HG03571 (cell line): ENCODE measurements at regions not wholly inside any gene's neighbourhood (a gene's known extent, or its start where the extent isn't known, plus 50 kb on each side); places are given as distances from the start of the nearest gene placed in this dataset.

Source experiments
- ATAC-seq: cut with Tn5 transposase; IDR thresholded peaks from one replicate; pipeline ENCODE4 v1.9.1; 2021; ENCODE audit not compliant: unreplicated experiment

DNA sequence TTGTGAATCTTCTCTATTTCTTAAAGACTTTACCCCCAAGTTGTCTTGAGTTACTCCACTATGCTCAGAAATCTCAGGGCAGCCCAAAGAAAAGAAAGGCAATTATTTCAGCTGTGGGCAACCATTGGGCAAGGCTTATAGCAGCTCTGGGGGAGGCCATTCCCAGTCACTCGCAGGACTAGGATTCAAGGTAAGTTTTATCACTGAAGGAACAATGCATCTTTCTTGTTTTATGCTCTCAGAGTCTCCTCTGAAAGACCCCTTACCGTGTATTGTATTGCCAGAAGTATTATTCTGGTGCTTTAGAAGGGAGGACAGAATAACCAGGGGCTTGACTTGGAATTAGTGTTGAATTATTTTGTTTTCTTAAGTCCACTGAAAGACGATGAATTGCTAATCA, 586.3 kb upstream of the MAP3K7 start:
- no peak for ATAC-seq

DNA sequence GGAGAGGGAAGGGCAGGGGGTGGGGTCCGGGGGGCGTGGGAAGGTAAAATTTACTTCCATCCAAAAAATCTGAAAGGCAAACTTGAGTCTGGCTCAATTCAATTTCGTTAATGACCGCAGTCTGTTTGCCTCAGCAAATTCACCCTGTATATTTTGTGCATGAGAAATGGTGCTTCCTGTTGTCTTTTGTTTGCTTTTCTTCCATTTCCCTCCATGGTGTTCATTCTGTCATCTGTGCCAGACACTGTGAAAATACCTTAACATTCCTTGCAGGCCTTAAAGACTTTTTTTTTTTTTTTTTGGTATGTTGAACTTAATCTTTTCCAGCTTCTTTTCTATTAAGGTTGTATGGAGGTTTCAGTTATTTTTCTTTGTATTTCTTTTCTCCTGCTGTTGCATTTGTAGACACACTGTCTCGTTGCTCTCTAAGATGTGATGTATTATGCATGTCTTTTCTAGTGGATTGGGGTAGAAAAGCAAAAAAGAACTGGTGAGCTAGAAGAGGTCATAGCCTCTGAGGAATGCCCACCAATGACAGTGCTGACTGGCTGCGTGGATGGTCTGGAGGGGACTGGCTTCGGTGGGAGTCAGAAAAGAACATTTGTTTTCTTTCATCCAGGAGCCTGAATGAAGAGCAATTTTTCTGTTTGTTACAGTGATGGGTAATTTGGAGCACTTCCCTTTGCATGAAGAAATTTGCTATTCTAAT, 585.0 kb upstream of the MAP3K7 start:
- ATAC-seq: no peak

DNA sequence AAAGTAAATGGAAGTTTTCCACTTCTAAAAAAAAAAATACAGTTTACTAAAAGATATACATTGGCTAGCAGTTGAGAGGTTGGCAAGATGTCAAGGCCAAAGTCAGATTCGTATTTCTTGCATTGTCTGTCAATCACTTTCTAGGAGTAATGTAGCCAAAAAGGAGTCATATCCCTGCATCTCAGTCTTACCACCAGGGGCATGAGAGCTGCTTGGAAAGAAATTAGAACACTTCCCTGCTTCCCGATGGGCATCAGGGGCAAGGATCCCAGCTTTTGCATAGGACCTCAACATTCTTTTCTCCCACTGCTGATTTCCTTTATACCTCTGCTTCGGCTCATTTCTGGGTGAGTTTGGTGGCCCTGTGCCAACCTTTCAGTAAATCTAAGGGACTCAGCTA, 581.0 kb upstream of the MAP3K7 start:
- ATAC-seq: no peak

DNA sequence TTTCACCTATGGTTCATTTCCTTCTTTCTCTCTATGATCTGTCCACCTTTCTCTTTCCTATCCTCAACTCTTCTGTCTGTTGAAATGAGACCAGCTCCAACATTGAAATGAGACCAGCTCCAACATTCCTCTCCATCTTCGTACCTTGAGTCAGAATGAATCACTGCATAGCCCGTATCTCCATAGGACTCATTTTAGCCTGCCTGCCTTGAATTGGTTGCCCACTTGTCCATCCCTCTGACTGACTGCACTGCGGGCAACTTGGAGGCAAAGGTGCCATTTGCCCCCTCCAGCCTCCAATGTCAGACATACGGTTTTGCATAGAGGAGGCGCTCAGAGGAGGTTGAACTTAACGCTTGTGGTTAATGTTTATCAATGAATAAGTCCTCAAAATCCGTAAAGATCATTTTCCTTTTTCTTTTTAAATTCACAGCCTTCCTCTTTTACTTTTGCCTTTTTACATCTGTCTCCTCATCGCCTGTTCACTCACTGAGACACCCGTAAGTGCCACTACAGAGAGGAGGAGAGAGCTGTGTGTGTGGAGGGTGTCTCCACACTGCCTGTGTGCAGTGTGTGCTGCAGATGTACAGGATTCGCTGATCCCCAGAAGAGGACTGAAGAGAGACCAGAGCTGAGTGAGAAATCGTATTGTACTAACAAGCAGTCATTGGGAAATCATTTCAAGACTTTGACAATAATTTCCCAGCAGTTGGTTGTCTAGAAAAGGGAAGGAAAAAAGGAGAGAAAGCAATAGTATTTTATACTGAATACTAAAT, 579.6 kb upstream of the MAP3K7 start:
- no peak for ATAC-seq

DNA sequence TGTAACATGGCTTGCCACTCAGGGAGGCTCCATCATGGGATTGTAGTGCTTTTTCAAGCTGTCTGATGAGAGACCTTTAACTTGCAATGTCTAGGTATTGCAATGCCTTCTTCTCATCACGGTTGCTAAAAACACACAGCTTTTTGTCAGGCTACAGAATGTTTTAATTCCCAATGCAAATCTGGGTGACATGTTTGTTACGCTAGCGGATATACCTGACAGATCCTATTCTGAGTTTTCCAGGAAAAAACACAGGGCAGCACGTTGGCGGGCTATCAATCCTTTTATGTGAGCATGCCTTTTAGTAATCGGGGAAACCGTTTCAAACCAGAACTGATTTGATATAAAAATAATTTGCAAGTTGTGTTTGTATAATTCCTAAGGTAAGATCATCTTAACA, 577.2 kb upstream of the MAP3K7 start:
- ATAC-seq: no peak

DNA sequence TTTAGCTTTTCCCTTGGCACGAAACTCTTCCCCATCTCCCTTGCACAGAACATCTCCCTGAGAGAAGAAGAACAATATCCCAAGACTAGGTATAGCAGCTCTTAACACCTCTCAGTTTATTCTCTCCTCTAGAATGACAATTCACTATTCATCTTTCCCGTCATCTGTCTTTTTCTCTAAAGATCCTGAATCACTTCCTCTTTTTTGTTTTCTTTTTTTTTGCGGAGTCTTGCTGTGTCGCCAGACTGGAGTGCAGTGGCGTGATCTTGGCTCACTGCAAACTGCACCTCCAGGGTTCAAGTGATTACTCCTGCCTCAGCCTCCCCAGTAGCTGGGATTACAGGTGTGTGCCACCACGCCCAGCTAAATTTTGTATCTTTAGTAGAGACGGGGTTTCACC, 574.4 kb upstream of the MAP3K7 start:
- ATAC-seq: no peak

DNA sequence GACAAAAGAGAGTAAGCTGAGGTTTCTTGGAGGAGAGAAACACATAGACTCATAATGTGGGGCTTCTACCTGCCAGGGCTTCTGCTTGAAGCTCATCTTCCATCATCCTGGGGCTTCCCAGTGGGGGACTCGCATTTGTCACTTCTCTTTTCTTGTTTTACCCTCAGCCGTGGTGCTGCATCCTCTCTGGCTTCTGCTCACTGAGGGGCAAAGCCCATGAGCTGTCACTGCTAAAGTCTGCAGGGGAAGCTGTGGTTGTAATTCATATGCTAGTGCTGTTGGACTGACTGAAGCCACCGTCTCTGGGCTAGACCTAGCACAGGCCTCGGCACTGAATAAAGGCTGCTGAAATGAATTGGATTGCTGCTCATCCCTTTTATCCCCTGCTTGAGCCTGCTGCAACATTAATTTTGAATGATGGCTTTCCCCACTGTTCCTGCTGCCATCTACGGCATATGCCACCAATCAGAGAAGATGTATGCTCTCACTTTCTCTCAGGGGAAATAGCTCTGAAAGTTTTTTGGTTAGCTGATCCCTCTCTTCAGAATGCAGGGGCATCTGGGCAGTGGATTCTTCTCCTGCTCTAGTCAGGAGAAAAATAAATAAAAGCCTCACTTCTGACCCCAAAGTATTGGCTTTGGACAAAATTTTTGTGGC, 568.4 kb upstream of the MAP3K7 start:
- no peak for ATAC-seq

DNA sequence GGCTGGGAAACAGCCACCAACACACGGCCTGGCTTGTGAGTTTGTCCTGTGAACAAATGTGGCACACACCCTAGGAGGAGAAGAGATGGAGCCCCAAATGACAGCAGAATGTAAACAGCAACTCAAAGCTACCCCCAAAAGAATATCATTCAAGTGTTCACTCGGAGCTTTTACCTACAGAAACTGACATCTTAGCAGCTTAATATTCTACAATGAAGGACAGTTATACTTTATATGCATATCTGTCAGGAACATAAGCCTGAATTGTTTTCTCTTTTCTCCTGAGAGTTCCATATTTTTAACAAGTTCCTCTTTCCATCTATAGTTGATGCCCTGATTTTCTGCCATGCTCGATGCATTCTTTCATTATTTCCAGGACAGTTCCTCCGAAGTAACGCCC, 566.0 kb upstream of the MAP3K7 start:
- no peak for ATAC-seq

DNA sequence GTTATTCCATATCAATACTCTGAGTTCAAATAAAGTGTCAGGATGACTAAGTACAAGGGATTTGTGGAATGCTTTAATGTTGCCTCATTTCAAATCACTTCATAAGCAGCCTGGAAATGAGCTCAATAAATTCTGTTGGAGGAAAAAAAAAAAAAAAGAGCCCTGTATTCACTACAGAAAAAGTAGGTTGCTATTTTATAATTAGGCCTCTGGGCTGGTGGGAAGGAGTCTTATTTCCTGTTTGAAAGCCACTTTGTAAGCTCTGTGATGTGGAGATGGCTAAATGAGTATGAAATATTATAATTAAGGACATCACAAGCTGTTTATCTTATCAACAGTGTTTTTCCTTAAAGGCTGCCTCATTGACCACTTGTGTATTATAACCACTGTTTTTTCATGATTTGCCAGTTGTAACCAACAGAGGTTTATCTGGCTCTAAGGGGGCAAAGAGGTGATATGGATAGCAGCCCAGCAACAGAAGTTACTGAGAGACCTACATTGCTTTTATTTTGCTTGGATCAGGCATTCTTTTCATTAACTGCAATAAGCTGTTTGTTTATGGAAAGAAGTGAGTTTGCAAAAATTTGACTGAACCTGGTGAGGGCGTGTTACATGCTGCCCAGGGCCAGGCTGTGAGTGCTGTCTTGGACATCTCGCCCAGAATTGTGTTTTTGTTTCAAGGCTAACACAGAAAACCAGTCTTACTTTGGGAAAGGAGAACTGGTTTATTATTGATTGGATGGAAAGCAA, 563.3 kb upstream of the MAP3K7 start:
- no peak for ATAC-seq

DNA sequence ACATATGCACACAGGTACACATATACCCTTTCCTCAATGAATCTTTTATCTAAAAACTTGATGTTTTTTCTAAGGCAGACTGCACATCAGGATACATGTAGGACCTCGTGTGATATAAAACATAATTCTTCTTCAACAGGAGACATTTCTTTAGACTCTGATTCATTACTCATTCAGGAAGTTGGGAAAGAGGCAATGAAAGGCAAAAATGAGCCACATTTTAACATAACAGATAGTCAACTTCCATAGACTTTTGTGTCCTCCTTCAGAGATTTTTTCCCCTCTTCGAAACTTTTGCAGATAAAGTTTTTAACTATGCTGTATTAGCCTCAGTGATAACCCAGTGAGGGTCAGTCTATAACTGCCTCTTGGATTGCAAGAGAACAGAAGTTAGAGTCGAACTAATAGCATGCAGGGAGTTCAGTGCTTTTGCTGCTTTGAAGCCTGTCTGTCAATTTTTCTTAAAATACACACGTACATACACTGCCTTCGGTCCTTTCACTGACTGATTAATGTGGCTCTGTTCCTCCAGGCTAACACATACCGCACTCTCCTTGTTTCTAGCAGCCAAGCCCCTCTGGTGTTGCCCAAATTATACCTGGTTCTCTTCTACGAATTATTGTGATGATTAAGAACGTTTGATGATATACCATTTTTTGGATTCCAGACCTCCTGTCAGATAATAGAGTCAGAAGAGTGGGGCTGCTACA, 562.5 kb upstream of the MAP3K7 start:
- ATAC-seq: no peak

DNA sequence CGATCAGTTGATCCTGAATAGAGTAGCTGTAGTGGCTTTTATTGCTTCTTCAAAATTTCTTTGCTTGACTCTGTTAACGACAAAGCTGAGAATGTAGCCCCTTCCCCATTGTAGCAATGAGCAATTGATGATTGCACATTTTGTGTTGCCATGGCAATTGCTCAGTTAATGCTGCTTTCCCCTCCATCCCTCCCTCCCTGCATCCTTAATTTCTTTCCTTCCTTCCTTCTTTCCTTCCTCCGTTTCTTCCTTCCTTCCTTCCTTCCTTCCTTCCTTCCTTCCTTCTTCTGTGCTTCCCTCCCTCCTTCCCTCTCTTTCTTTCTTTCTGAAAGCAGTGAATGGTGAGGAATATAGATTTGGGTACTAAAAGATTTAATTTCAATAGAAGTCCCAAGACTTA, 557.3 kb upstream of the MAP3K7 start:
- ATAC-seq: no peak

DNA sequence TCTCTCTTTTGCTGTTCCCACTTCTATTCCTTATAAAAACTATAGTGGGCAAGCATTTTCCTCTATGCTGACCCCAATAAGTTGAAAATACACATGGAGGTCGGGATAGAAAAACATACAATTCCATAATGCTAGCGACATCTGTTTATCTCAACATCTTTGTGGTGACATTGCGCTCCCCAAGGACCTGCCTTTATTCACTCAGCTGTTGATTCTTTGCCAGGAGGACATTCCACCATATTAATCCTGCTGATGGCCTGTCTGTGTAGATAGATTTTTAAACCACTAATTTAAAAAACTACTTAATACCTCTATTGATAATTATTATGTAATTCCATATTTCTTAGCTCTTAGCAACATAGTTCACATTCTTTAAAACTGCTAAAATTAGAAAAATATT, 555.3 kb upstream of the MAP3K7 start:
- no peak for ATAC-seq

DNA sequence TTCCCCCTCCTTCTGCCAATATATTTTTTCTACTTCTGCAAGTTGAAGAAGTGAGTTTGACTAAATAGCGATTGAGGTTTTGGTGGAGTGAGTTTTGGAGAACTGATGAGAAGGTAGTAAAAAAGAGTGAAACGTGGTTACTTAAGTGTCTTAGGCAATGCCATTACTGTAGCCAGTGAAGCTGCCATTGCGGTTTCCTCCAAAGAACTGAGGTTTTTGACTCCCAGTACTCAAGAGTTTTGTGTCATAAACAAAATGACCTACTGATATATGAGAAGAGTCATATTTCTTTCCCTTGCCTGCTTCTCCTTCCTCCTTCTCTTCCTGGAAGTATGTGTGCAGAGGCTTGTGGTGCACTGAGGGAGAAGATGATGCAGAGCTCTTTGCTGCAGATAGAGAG, 554.5 kb upstream of the MAP3K7 start:
- ATAC-seq: no peak

DNA sequence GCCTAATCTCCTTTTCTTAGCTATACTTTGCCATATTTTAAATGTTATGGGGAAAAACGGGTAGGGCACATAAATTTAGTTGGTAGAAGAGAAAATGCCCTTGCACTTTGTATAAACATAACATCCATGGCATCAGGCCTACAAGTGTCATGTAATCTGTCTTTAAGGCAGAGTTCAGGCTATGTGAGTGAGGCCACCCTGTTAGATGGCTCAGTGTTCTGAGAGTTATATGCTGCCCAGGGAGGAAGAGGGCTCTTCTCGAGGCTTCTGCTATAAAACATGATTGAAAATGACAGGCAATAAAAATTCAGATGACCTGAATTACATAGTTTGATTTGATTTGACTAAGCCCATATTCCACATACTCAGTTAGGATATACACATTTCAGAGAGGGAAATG, 553.6 kb upstream of the MAP3K7 start:
- ATAC-seq: no peak

DNA sequence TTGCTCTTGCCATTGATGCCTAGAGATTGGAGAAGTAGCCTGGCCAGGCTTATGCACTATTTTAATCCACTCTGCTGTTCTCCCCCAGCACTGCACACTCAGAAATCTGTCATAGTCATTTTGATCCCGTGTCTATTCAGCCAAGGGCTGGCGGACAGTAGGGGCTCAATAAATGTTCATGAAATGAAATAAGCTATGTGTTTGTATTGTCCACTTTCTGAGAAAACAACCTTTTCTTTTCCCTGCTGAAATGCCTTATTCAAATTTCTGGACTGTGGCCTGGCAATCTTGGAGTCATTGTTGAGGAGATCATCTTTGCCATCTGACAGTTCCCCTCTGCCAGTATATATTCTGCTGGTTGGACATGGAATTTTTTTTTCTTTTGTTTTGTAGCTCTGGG, 550.4 kb upstream of the MAP3K7 start:
- no peak for ATAC-seq

DNA sequence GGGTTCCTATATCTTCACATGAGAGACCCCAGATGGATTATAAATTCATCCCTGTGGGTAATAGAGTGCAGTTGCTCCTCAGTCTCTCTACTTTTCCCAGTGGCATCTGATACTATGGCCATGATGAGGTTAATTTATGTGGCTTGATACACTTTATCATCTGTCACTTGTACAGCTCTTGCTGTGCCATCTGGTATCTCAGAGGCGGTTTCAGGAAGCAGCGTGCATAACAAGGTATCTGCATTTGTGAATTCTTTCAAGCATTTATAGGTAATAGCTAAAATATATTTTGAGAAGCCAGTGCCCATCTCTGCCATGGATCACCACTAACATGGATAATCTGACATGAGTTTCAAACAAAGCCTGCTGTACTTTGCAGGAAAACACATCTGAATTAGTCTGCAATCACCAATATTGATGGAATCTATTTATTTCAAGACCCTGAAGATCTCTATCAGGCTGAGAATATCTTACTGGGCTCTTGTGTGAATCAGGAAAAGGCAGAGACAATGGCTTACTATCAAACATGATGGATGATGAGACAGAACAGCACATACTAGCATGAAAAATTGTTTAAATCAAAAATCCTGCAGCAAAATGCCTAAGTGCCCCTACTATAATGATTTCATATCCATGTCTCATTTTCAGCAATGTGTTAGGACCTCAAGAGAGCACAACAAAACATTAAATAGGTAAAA, 548.7 kb upstream of the MAP3K7 start:
- ATAC-seq: no peak

DNA sequence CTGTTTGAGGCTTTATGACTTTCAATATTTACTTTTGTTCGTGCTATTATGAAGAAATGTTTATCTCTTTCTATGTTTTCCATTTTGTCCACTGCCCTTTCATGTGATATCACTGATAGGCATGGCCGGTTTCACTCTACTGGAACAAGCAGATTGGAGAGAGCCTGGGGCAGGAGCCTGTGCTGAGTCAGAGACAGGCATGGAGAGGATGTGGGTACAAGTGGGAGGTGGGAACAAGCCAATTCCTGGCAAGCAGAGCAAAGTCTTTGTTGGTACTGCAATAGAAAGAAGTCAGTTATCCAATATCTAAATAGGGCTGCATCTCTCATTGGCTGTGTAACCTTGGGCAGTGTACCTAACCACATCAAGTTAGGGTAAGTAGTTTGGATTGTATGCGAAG, 545.6 kb upstream of the MAP3K7 start:
- no peak for ATAC-seq

DNA sequence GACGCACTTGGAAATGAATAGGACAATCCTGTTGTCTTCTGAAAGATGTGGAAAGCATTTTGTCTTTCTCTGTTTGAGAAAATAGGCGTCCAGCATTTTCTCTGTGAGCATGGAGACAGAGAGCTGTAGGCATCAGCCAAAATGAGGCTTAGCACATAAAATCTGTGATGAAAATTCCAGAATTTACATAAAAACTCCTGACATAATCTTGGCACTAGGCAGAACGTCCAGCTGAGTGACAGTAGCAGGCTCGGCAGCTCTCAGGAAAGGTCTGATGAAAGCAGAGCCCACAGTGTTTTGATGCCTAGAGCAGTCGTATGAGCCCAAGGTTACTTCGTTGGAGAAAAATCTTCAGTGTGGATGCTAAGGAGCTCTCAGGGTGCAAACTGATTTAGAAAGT, 543.3 kb upstream of the MAP3K7 start:
- ATAC-seq: no peak

DNA sequence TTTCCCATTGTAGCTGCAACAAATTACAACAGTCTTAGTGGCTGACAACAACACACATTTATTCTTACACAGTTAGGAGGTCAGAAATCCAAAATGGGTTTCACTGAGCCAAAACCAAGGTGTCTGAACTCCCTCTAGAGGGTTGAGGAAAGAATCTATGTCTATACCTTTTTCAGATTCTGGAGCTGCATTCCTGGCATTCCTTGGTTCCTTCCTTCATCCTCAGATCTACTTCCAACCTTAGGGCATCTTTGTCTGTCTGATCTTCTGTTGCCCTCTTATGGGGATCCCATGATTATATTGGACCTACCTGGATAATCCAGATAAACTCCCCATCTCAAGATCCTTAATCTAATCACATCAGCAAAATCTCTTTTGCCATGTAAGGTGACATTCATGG, 540.9 kb upstream of the MAP3K7 start:
- no peak for ATAC-seq

DNA sequence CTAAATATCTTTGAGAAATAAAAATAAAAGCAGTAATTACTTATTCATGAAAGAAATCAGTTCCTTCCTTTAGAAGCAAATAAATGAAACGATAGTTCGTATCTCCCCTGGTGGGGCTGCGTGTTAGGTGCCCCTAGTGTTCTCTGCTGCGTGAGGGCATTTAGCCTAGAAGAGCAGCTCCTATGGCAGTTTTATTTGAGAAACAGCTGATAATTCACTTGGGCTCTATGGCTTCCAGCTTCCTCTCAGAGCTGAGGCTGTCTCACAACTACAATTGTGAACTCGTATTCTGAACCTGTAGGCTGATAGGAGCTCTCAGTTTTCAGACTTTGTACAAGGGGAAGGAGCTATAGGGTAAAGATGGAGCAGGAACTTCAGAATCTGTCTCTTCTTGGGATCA, 540.0 kb upstream of the MAP3K7 start:
- no peak for ATAC-seq
